ENCODE measurements at regions not wholly inside any gene's neighbourhood (a gene's known extent, or its start where the extent isn't known, plus 50 kb on each side); places are given as distances from the start of the nearest gene placed in this dataset.

DNA sequence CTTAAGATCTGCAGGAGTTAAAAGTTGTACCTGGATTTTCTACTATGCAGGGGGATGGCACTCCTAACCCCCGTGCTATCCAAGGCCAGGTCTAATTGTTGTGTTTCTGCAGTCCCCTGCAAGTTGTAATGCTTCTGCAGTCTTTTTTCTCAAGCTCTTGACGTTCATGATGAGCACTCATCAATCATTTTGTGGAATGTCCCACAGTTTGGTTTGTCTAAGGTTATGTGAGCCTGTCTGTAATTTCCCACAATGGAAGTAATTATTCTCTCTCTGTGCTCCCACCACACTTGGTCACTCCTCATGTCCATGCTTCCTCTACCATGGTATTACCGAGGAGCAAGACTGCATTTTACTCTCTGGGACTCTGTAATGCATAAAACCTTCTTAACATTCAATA, 107.6 kb upstream of the SSTR4 start:
- no peak overlapping the region for H3K4me2 ChIP-seq (ENCODE audit: low read length)
- H3F3A ChIP-seq (ENCODE audit: insufficient read depth, low read length, poor library complexity, severe bottlenecking), result no peaks in the 10 kb centered on the region
- H3K4me3 ChIP-seq (ENCODE audit: low read length), result no peak overlapping the region
- no peaks in the 10 kb centered on the region for H3K79me2 ChIP-seq (replicated peaks; ENCODE audit: insufficient read depth, low read length)
- H3K27ac ChIP-seq (ENCODE audit: low read length), result no peak overlapping the region
- TF ChIP-seq SMC3 (conservative IDR thresholded peaks at IDR 0.05; ENCODE audit: poor library complexity), result no peak
- TF ChIP-seq, protein P1, sequence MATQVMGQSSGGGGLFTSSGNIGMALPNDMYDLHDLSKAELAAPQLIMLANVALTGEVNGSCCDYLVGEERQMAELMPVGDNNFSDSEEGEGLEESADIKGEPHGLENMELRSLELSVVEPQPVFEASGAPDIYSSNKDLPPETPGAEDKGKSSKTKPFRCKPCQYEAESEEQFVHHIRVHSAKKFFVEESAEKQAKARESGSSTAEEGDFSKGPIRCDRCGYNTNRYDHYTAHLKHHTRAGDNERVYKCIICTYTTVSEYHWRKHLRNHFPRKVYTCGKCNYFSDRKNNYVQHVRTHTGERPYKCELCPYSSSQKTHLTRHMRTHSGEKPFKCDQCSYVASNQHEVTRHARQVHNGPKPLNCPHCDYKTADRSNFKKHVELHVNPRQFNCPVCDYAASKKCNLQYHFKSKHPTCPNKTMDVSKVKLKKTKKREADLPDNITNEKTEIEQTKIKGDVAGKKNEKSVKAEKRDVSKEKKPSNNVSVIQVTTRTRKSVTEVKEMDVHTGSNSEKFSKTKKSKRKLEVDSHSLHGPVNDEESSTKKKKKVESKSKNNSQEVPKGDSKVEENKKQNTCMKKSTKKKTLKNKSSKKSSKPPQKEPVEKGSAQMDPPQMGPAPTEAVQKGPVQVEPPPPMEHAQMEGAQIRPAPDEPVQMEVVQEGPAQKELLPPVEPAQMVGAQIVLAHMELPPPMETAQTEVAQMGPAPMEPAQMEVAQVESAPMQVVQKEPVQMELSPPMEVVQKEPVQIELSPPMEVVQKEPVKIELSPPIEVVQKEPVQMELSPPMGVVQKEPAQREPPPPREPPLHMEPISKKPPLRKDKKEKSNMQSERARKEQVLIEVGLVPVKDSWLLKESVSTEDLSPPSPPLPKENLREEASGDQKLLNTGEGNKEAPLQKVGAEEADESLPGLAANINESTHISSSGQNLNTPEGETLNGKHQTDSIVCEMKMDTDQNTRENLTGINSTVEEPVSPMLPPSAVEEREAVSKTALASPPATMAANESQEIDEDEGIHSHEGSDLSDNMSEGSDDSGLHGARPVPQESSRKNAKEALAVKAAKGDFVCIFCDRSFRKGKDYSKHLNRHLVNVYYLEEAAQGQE (IDR thresholded peaks at IDR 0.05; ENCODE audit: borderline replicate concordance), result no peak
- no peak for TF ChIP-seq RAD21 (conservative IDR thresholded peaks at IDR 0.05)
- no peaks in the 10 kb centered on the region for H3K36me3 ChIP-seq (ENCODE audit: insufficient read depth, low read length)
- no peak overlapping the region for H3K9ac ChIP-seq (ENCODE audit: low read length)
- no peaks in the 10 kb centered on the region for H3K27me3 ChIP-seq (ENCODE audit: insufficient read depth, low read depth, low read length)
- no peaks in the 10 kb centered on the region for H4K20me1 ChIP-seq (ENCODE audit: insufficient read depth)
- H2AFZ ChIP-seq (ENCODE audit: low read depth, low read length), result no peak overlapping the region
- no peaks in the 10 kb centered on the region for H3K9me3 ChIP-seq (ENCODE audit: low read length)
- H3K9me2 ChIP-seq (ENCODE audit: insufficient read depth, low read length), result no peaks in the 10 kb centered on the region

DNA sequence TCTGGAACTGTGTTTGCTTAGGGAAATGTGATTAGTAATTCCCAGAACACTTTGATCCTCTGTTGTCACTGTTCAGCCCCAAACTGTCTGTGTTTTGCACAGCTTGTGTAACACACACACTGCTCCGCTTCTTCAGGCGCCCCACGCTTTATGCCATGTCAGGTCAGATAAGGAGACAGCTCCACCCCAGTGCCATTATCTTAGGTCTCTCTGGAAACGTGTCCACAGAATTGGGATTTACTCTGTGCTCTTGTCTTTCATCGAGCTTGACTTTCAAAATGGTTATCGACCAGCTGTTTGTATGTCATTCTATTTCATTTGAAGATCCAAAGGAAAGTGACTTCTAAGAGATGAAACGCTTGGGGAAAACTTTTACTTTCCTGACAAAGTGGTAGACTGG, 106.4 kb upstream of the SSTR4 start:
- H3K9me3 ChIP-seq (ENCODE audit: low read length), result no peaks in the 10 kb centered on the region
- no peak overlapping the region for H3K9ac ChIP-seq (ENCODE audit: low read length)
- no peaks in the 10 kb centered on the region for H3K36me3 ChIP-seq (ENCODE audit: insufficient read depth, low read length)
- H3K27ac ChIP-seq (ENCODE audit: low read length), result no peak overlapping the region
- no peaks in the 10 kb centered on the region for H3K9me2 ChIP-seq (ENCODE audit: insufficient read depth, low read length)
- no peaks in the 10 kb centered on the region for H4K20me1 ChIP-seq (ENCODE audit: insufficient read depth)
- no peaks in the 10 kb centered on the region for H3F3A ChIP-seq (ENCODE audit: insufficient read depth, low read length, poor library complexity, severe bottlenecking)
- H3K4me3 ChIP-seq (ENCODE audit: low read length), result no peak overlapping the region
- TF ChIP-seq EP300 (conservative IDR thresholded peaks at IDR 0.05; ENCODE audit: poor library complexity, severe bottlenecking), result no peak
- no peak for TF ChIP-seq RAD21 (conservative IDR thresholded peaks at IDR 0.05)
- TF ChIP-seq TAF1 (IDR thresholded peaks at IDR 0.05; ENCODE audit: low read depth), result no peak
- no peaks in the 10 kb centered on the region for H3K79me2 ChIP-seq (replicated peaks; ENCODE audit: insufficient read depth, low read length)
- no peaks in the 10 kb centered on the region for H3K27me3 ChIP-seq (ENCODE audit: insufficient read depth, low read depth, low read length)
- H3K4me2 ChIP-seq (ENCODE audit: low read length), result no peak overlapping the region
- H2AFZ ChIP-seq (ENCODE audit: low read depth, low read length), result no peak overlapping the region

DNA sequence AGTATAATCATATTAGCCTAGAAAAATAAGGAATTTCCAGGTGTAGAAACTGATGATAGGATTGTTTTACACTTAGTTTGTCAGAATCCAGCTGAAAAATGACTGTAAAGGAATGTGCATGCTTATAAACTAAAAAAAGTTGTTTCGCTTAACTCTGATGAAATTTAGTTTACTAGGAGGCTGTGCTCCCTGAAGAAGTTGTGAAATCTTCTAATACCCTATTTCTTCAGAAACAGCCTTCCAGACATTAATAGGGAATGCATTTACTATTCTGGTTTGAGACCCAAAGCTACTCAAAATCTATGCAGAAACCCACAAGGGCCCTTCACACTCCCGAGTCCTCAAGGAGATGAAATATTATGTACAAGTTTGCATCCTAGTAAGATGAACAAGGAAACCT, 105.5 kb upstream of the SSTR4 start:
- Histone ChIP-seq H3K79me2 (replicated peaks; ENCODE audit: insufficient read depth, low read length) (no peaks in the 10 kb centered on the region), H3K27me3 (ENCODE audit: insufficient read depth, low read depth, low read length) (no peaks in the 10 kb centered on the region), H3K9ac (ENCODE audit: low read length) (no peak overlapping the region), H2AFZ (ENCODE audit: low read depth, low read length) (no peak overlapping the region), H3K9me2 (ENCODE audit: insufficient read depth, low read length) (no peaks in the 10 kb centered on the region), H4K20me1 (ENCODE audit: insufficient read depth) (no peaks in the 10 kb centered on the region), H3K4me3 (ENCODE audit: low read length) (no peak overlapping the region), H3K36me3 (ENCODE audit: insufficient read depth, low read length) (no peaks in the 10 kb centered on the region), H3K4me2 (ENCODE audit: low read length) (no peak overlapping the region), H3K9me3 (ENCODE audit: low read length) (no peaks in the 10 kb centered on the region), H3K27ac (ENCODE audit: low read length) (no peak overlapping the region), H3F3A (ENCODE audit: insufficient read depth, low read length, poor library complexity, severe bottlenecking) (no peaks in the 10 kb centered on the region)
- TF ChIP-seq MXI1 (conservative IDR thresholded peaks at IDR 0.05; ENCODE audit: poor library complexity, severe bottlenecking) (no peak), EZH2 (IDR thresholded peaks at IDR 0.05; ENCODE audit: borderline replicate concordance, insufficient read depth, low read length, poor library complexity, severe bottlenecking) (no peak), EP300 (conservative IDR thresholded peaks at IDR 0.05; ENCODE audit: poor library complexity, severe bottlenecking) (no peak), POLR2AphosphoS5 (IDR thresholded peaks at IDR 0.05) (no peak), RAD21 (conservative IDR thresholded peaks at IDR 0.05) (no peak), TAF1 (IDR thresholded peaks at IDR 0.05; ENCODE audit: low read depth) (no peak), SMC3 (conservative IDR thresholded peaks at IDR 0.05; ENCODE audit: poor library complexity) (no peak)
- TF ChIP-seq, protein P2, sequence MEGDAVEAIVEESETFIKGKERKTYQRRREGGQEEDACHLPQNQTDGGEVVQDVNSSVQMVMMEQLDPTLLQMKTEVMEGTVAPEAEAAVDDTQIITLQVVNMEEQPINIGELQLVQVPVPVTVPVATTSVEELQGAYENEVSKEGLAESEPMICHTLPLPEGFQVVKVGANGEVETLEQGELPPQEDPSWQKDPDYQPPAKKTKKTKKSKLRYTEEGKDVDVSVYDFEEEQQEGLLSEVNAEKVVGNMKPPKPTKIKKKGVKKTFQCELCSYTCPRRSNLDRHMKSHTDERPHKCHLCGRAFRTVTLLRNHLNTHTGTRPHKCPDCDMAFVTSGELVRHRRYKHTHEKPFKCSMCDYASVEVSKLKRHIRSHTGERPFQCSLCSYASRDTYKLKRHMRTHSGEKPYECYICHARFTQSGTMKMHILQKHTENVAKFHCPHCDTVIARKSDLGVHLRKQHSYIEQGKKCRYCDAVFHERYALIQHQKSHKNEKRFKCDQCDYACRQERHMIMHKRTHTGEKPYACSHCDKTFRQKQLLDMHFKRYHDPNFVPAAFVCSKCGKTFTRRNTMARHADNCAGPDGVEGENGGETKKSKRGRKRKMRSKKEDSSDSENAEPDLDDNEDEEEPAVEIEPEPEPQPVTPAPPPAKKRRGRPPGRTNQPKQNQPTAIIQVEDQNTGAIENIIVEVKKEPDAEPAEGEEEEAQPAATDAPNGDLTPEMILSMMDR (IDR thresholded peaks at IDR 0.05; ENCODE audit: poor library complexity, severe bottlenecking), result no peak
- TF ChIP-seq, protein P1 (IDR thresholded peaks at IDR 0.05; ENCODE audit: borderline replicate concordance), result no peak

Measured in neural cell (in vitro differentiated cells).